Panc1 (cell line): ENCODE measurements at regions not wholly inside any gene's neighbourhood (a gene's known extent, or its start where the extent isn't known, plus 50 kb on each side); places are given as distances from the start of the nearest gene placed in this dataset.

Source experiments
- SIN3A ChIP-seq: IDR thresholded peaks from 2 replicates; pipeline ENCODE4 v1.6.1; 2012; ENCODE audit warnings: low read depth, mild to moderate bottlenecking, low read length, moderate library complexity, borderline replicate concordance; ENCODE audit not compliant: insufficient read depth
- TF ChIP-seq, protein P1 (sequence below): fragments of 450-650 bp; IDR thresholded peaks from 2 replicates; pipeline ENCODE4 v1.5.1; 2017; ENCODE audit warnings: mild to moderate bottlenecking

GRCh38 chr13:64477146-64477545 is 2753.0 kb downstream of the PCDH9 start:
- TF ChIP-seq, protein P1, sequence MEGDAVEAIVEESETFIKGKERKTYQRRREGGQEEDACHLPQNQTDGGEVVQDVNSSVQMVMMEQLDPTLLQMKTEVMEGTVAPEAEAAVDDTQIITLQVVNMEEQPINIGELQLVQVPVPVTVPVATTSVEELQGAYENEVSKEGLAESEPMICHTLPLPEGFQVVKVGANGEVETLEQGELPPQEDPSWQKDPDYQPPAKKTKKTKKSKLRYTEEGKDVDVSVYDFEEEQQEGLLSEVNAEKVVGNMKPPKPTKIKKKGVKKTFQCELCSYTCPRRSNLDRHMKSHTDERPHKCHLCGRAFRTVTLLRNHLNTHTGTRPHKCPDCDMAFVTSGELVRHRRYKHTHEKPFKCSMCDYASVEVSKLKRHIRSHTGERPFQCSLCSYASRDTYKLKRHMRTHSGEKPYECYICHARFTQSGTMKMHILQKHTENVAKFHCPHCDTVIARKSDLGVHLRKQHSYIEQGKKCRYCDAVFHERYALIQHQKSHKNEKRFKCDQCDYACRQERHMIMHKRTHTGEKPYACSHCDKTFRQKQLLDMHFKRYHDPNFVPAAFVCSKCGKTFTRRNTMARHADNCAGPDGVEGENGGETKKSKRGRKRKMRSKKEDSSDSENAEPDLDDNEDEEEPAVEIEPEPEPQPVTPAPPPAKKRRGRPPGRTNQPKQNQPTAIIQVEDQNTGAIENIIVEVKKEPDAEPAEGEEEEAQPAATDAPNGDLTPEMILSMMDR, result no peak
- TF ChIP-seq SIN3A, result no peak
